HG03558 (cell line): ENCODE measurements at regions not wholly inside any gene's neighbourhood (a gene's known extent, or its start where the extent isn't known, plus 50 kb on each side); places are given as distances from the start of the nearest gene placed in this dataset.

Experiments used
- ATAC-seq: cut with Tn5 transposase; IDR thresholded peaks from one replicate; pipeline ENCODE4 v1.9.1; 2021; ENCODE audit warnings: moderate number of reproducible peaks; ENCODE audit not compliant: unreplicated experiment; ENCODE audit errors: extremely low read depth

GRCh38 chr3:147919496-147919895, 510.3 kb downstream of the ZIC1 start:
- ATAC-seq, result no peak

- no peak for ATAC-seq
Measured at GRCh38 chr3:147921051-147921450, 511.9 kb downstream of the ZIC1 start.

GRCh38 chr3:147924755-147925154, 515.6 kb downstream of the ZIC1 start:
- ATAC-seq, result no peak

GRCh38 chr3:147925272-147925671, 516.1 kb downstream of the ZIC1 start:
- no peak for ATAC-seq

GRCh38 chr3:147930232-147930807, 521.2 kb downstream of the ZIC1 start:
- ATAC-seq, result no peak

- no peak for ATAC-seq
Measured at GRCh38 chr3:147934451-147935180, 525.5 kb downstream of the ZIC1 start.

- no peak for ATAC-seq
Measured at GRCh38 chr3:147937341-147937740, 528.2 kb downstream of the ZIC1 start.

- ATAC-seq, result no peak
Measured at GRCh38 chr3:147937891-147938290, 528.7 kb downstream of the ZIC1 start.

- ATAC-seq, result no peak
Measured at GRCh38 chr3:147939425-147939824, 530.3 kb downstream of the ZIC1 start.

- ATAC-seq, result no peak
Measured at GRCh38 chr3:147939839-147940238, 530.7 kb downstream of the ZIC1 start.

GRCh38 chr3:147940405-147941193, 531.4 kb downstream of the ZIC1 start:
- ATAC-seq, result no peak

- no peak for ATAC-seq
Measured at GRCh38 chr3:147941969-147942368, 532.8 kb downstream of the ZIC1 start.

GRCh38 chr3:147943265-147943945, 534.2 kb downstream of the ZIC1 start:
- no peak for ATAC-seq

- no peak for ATAC-seq
Measured at GRCh38 chr3:147945968-147946519, 536.9 kb downstream of the ZIC1 start.

GRCh38 chr3:147956615-147957014, 547.5 kb downstream of the ZIC1 start:
- no peak for ATAC-seq

GRCh38 chr3:147958754-147959153, 549.6 kb downstream of the ZIC1 start:
- ATAC-seq, result no peak

- ATAC-seq, result no peak
Measured at GRCh38 chr3:147960786-147961185, 551.6 kb downstream of the ZIC1 start.

- no peak for ATAC-seq
Measured at GRCh38 chr3:147962408-147963164, 553.4 kb downstream of the ZIC1 start.

- no peak for ATAC-seq
Measured at GRCh38 chr3:147963711-147964110, 554.5 kb downstream of the ZIC1 start.

GRCh38 chr3:147975165-147975564, 566.0 kb downstream of the ZIC1 start:
- no peak for ATAC-seq
